IMR-90 (cell line): ENCODE measurements at regions not wholly inside any gene's neighbourhood (a gene's known extent, or its start where the extent isn't known, plus 50 kb on each side); places are given as distances from the start of the nearest gene placed in this dataset.

Experiments used
- CTCF ChIP-seq: conservative IDR thresholded peaks from 2 replicates; pipeline ENCODE4 v1.5.1; 2012; ENCODE audit warnings: mild to moderate bottlenecking, low read depth, low read length, improper control_type of control experiment
- POLR2A ChIP-seq: IDR thresholded peaks from 2 replicates; pipeline ENCODE4 v1.6.1; 2012; ENCODE audit warnings: mild to moderate bottlenecking, low read depth, low read length
- USF2 ChIP-seq: fragments of 150-350 bp; IDR thresholded peaks from 2 replicates; pipeline ENCODE4 v1.6.1; 2017; ENCODE audit warnings: mild to moderate bottlenecking, antibody characterized with exemption, low read length, low read depth

GRCh38 chr9:78668148-78668832 is 371.4 kb downstream of the PSAT1 start:
- no peak for TF ChIP-seq USF2
- TF ChIP-seq CTCF, result no peak
- TF ChIP-seq POLR2A, result no peak
